Astrocyte of the spinal cord (primary cell): ENCODE measurements at regions not wholly inside any gene's neighbourhood (a gene's known extent, or its start where the extent isn't known, plus 50 kb on each side); places are given as distances from the start of the nearest gene placed in this dataset.

Experiments
- DNase-seq: peaks from one replicate; pipeline ENCODE4 v3.0.0; 2011; ENCODE audit warnings: low read depth, low spot score
- H3K4me3 ChIP-seq: 2 replicates; pipeline ENCODE4 v1.5.1; 2011; ENCODE audit warnings: low read depth, mild to moderate bottlenecking, low read length, moderate library complexity
- CTCF ChIP-seq: IDR thresholded peaks from 2 replicates; pipeline ENCODE4 v1.5.1; 2012; ENCODE audit warnings: low read depth, mild to moderate bottlenecking, low read length, inconsistent platforms
- in situ Hi-C: cut with HindIII; loops from 2 replicates; pipeline ENCODE4 v1.10.0; 2017; ENCODE audit warnings: low sequenced_read_pairs

- DNase-seq = no peak
- TF ChIP-seq CTCF = no peak
- in situ Hi-C loops = no loop called here
- no peak overlapping the region for H3K4me3 ChIP-seq
Measured at GRCh38 chr1:58391056-58391455, 155.5 kb downstream of the OMA1 start.

GRCh38 chr1:58390091-58390490, 156.4 kb downstream of the OMA1 start:
- TF ChIP-seq CTCF = no peak
- no peak overlapping the region for H3K4me3 ChIP-seq
- in situ Hi-C loops = no loop called here
- DNase-seq = no peak

GRCh38 chr1:58380345-58380744, 166.2 kb downstream of the OMA1 start:
- no peak overlapping the region for H3K4me3 ChIP-seq
- TF ChIP-seq CTCF = no peak
- in situ Hi-C loops = no loop called here
- DNase-seq = no peak

- no peak for DNase-seq
- H3K4me3 ChIP-seq = no peak overlapping the region
- in situ Hi-C loops = no loop called here
- TF ChIP-seq CTCF = no peak
Measured at GRCh38 chr1:58367217-58367616, 179.3 kb downstream of the OMA1 start.

- in situ Hi-C loops = no loop called here
- TF ChIP-seq CTCF = no peak
- no peak for DNase-seq
- H3K4me3 ChIP-seq = no peak overlapping the region
Measured at GRCh38 chr1:58365328-58365727, 181.2 kb downstream of the OMA1 start.

- in situ Hi-C loops = no loop called here
- no peak for TF ChIP-seq CTCF
- DNase-seq = no peak
- H3K4me3 ChIP-seq = no peak overlapping the region
Measured at GRCh38 chr1:58363585-58363984, 182.9 kb downstream of the OMA1 start.

- no peak overlapping the region for H3K4me3 ChIP-seq
- no peak for TF ChIP-seq CTCF
- DNase-seq = no peak
- in situ Hi-C loops = no loop called here
Measured at GRCh38 chr1:58361134-58361533, 185.4 kb downstream of the OMA1 start.
